Epithelial cell of proximal tubule (primary cell): ENCODE measurements at regions not wholly inside any gene's neighbourhood (a gene's known extent, or its start where the extent isn't known, plus 50 kb on each side); places are given as distances from the start of the nearest gene placed in this dataset.

Experiments used
- DNase-seq: peaks from one replicate; pipeline ENCODE4 v3.0.0-alpha.2; 2011; ENCODE audit warnings: low read depth
- H3K4me3 ChIP-seq: 2 replicates; pipeline ENCODE4 v1.5.1; 2011; ENCODE audit warnings: low read depth, mild to moderate bottlenecking, low read length
- CTCF ChIP-seq: conservative IDR thresholded peaks from 2 replicates; pipeline ENCODE4 v1.5.1; 2012; ENCODE audit warnings: low read depth, mild to moderate bottlenecking, low read length

GRCh38 chr3:17806876-17807275 lies 64.4 kb upstream of the TBC1D5 start:
- H3K4me3 ChIP-seq = no peak overlapping the region
- DNase-seq = no peak
- no peak for TF ChIP-seq CTCF

GRCh38 chr3:17806201-17806600 lies 63.8 kb upstream of the TBC1D5 start:
- no peak for TF ChIP-seq CTCF
- DNase-seq = no peak
- no peak overlapping the region for H3K4me3 ChIP-seq

GRCh38 chr3:17805461-17805940 lies 63.1 kb upstream of the TBC1D5 start:
- no peak overlapping the region for H3K4me3 ChIP-seq
- no peak for DNase-seq
- no peak for TF ChIP-seq CTCF

GRCh38 chr3:17802950-17803349 lies 60.5 kb upstream of the TBC1D5 start:
- no peak for TF ChIP-seq CTCF
- no peak for DNase-seq
- H3K4me3 ChIP-seq = no peak overlapping the region

- H3K4me3 ChIP-seq = no peak overlapping the region
- no peak for TF ChIP-seq CTCF
- DNase-seq = no peak
Observed at GRCh38 chr3:17801131-17801530, 58.7 kb upstream of the TBC1D5 start.

- no peak for TF ChIP-seq CTCF
- DNase-seq = peak; percentile 12
- no peak overlapping the region for H3K4me3 ChIP-seq
Observed at GRCh38 chr3:17800232-17800631, 57.8 kb upstream of the TBC1D5 start.

- no peak overlapping the region for H3K4me3 ChIP-seq
- no peak for TF ChIP-seq CTCF
- no peak for DNase-seq
Observed at GRCh38 chr3:17799312-17799711, 56.9 kb upstream of the TBC1D5 start.
